IPS-18a (cell line): ENCODE measurements at regions not wholly inside any gene's neighbourhood (a gene's known extent, or its start where the extent isn't known, plus 50 kb on each side); places are given as distances from the start of the nearest gene placed in this dataset.
"Not testable (repeated sequence)": the region's sequence is repeated elsewhere in the genome, so short reads cannot be mapped to it uniquely, and the experiment has no call there.

Experiments
- H3K27ac ChIP-seq: one replicate; pipeline ENCODE4 v1.5.1; 2013; ENCODE audit warnings: low read length
- H3K27me3 ChIP-seq: one replicate; pipeline ENCODE4 v1.6.1; 2013; ENCODE audit warnings: mild to moderate bottlenecking, low read length; ENCODE audit not compliant: control insufficient read depth, insufficient read depth
- H3K36me3 ChIP-seq: one replicate; pipeline ENCODE4 v1.6.1; 2013; ENCODE audit warnings: low read depth, low read length; ENCODE audit not compliant: control insufficient read depth
- H3K4me1 ChIP-seq: one replicate; pipeline ENCODE4 v1.6.1; 2013; ENCODE audit warnings: low read depth, low read length; ENCODE audit not compliant: control insufficient read depth
- H3K4me3 ChIP-seq: one replicate; pipeline ENCODE4 v1.5.1; 2013; ENCODE audit warnings: low read length
- H3K9ac ChIP-seq: one replicate; pipeline ENCODE4 v1.6.1; 2013; ENCODE audit warnings: mild to moderate bottlenecking, low read length, moderate library complexity
- H3K9me3 ChIP-seq: one replicate; pipeline ENCODE4 v1.6.1; 2013; ENCODE audit warnings: low read depth, low read length; ENCODE audit not compliant: control insufficient read depth

DNA sequence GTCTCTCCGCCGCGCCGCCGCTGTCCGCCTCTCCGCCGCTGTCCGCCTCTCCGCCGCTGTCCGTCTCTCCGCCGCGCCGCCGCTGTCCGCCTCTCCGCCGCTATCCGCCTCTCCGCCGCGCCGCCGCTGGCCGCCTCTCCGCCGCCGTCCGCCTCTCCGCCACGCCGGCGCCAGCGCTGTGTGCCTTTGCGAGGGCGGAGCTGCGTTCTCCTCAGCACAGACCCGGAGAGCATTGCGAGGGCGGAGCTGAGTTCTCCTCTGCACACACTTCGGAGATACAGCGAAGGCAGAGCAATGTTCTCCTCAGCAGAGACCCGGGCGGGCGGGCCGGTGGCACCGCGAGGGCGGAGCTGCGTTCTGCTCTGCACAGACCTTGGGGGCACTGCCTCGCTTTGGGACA is 327.4 kb upstream of the PLGLB1 start:
- H3K9me3 ChIP-seq, H3K27me3 ChIP-seq, H3K4me3 ChIP-seq, H3K27ac ChIP-seq, H3K4me1 ChIP-seq, H3K36me3 ChIP-seq, H3K9ac ChIP-seq: not testable (repeated sequence)

DNA sequence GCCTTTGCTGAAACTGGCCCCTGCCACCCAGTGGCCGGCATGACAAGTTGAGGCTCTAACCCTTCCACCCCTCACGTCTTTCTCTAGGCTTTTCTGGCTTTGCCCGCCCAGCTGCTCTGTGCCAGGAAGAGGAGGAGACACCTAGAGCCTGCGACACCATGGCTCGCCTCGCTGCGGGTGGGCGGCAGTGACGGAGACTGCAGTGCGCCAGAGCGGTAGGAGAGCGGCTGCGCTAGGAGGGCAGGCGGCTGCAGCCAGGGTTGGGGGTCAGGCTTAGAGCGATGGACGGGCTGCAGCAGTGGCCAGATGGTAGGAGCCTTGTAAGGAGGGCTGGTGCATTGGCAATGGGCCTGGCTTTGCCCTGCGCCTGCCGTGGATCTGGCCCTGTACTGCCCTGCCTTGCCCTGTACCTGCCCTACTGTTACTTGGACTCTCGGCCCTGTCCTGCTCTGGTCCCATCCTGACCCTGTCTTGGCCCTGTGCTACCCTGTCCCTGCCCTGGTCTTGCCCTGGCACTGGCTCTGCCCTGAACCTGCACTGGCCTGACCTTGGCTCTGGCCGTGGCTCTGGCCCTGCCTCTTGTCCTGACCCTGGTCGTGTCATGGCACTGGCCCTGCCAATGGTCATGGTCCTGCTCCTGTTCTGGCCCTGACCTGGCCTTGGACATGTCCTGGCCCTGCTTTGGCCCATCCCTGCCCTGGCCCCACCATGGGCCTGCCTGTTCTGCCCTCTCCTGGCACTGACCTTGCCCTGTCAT is 330.7 kb upstream of the PLGLB1 start:
- H3K4me3 ChIP-seq, H3K4me1 ChIP-seq, H3K27me3 ChIP-seq, H3K9me3 ChIP-seq, H3K9ac ChIP-seq, H3K36me3 ChIP-seq, H3K27ac ChIP-seq: not testable (repeated sequence)

DNA sequence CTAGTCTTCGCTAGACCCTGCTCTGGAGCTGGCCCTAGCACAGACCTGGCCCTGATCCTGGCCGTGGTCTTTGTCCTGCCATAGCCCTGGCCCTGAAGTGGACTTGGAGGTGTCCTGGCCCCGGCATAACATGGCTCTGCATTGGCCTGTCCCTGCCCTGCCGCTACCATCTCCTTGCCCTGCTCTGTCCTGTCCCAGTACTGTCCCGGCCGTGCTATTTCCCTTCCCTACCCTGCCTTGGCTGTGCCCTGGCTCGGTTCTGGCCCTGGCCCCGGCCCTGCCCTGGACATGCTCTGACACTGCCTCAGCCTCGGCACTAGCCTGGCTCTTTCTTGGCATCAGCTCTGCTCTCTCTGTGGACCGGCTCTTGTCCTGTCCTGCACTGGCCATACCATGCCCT is 331.8 kb upstream of the PLGLB1 start:
- H3K4me1 ChIP-seq, H3K27me3 ChIP-seq, H3K36me3 ChIP-seq, H3K9ac ChIP-seq, H3K27ac ChIP-seq, H3K9me3 ChIP-seq, H3K4me3 ChIP-seq: not testable (repeated sequence)

DNA sequence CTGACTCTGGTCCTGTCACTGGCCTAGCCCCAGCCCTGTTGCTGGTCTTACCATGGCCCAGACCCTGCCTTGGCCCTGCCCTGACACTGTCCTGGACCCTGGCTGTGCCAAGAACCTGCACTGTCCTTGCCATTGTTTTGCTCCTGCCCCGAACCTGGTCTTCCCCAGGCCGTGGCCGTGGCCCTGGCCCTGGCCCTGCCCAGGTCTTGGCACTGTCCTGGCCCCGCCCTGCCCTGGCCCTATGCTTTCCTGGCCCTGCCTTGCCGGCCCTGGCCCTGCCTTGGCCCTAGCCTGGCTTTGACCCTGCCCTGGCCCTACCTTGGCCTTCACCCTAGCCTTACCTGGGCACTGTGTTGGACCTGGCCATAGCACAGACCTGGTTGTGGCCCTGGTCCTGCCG is 332.5 kb upstream of the PLGLB1 start:
- not testable (repeated sequence) for H3K27ac ChIP-seq, H3K9me3 ChIP-seq, H3K36me3 ChIP-seq, H3K27me3 ChIP-seq, H3K4me1 ChIP-seq, H3K4me3 ChIP-seq, H3K9ac ChIP-seq

DNA sequence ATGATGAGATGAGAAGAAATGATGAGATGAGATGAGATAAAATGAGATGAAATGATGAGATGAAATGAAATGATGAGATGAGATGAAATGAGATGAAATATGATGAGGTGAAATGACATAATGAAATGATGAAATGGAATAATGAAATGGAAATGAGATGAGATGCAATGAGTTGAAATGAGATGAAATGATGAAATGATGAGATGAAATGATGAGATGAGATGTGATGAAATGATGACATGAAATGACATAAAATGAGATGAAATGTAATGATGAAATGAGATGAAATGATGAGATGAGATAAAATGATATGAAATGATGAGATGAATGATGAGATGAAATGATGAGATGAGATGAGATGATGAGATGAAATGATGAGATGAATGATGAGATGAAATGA is 338.6 kb upstream of the PLGLB1 start:
- H3K9me3 ChIP-seq, H3K9ac ChIP-seq, H3K4me1 ChIP-seq, H3K27me3 ChIP-seq, H3K36me3 ChIP-seq, H3K27ac ChIP-seq, H3K4me3 ChIP-seq: not testable (repeated sequence)

DNA sequence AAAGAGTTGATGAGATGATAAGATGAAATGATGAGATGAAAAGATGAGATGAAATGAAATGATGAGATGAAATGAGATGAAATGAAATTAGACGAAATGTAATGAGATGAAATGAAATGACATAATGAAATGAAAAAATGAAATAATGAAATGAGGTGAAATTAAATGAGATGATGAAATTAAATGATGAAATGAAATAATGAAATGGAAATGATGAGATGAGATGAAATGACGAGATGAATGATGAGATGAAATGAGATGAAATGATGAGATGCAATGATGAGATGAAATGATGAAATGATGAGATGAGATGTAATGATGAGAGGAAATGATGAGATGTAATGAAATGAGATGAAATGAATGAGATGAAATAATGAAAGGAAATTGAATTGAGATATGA is 339.3 kb upstream of the PLGLB1 start:
- not testable (repeated sequence) for H3K9ac ChIP-seq, H3K4me1 ChIP-seq, H3K27ac ChIP-seq, H3K36me3 ChIP-seq, H3K9me3 ChIP-seq, H3K27me3 ChIP-seq, H3K4me3 ChIP-seq

DNA sequence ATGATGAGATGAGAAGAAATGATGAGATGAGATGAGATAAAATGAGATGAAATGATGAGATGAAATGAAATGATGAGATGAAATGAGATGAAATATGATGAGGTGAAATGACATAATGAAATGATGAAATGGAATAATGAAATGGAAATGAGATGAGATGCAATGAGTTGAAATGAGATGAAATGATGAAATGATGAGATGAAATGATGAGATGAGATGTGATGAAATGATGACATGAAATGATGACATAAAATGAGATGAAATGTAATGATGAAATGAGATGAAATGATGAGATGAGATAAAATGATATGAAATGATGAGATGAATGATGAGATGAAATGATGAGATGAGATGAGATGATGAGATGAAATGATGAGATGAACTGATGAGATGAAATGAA is 340.2 kb upstream of the PLGLB1 start:
- H3K9me3 ChIP-seq, H3K9ac ChIP-seq, H3K4me1 ChIP-seq, H3K27me3 ChIP-seq, H3K27ac ChIP-seq, H3K36me3 ChIP-seq, H3K4me3 ChIP-seq: not testable (repeated sequence)

DNA sequence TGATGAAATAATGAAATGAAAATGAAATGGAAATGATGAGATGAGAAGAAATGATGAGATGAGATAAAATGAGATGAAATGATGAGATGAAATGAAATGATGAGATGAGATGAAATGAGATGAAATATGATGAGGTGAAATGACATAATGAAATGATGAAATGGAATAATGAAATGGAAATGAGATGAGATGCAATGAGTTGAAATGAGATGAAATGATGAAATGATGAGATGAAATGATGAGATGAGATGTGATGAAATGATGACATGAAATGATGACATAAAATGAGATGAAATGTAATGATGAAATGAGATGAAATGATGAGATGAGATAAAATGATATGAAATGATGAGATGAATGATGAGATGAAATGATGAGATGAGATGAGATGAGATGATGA is 342.7 kb upstream of the PLGLB1 start:
- not testable (repeated sequence) for H3K27ac ChIP-seq, H3K27me3 ChIP-seq, H3K9me3 ChIP-seq, H3K4me3 ChIP-seq, H3K4me1 ChIP-seq, H3K9ac ChIP-seq, H3K36me3 ChIP-seq

DNA sequence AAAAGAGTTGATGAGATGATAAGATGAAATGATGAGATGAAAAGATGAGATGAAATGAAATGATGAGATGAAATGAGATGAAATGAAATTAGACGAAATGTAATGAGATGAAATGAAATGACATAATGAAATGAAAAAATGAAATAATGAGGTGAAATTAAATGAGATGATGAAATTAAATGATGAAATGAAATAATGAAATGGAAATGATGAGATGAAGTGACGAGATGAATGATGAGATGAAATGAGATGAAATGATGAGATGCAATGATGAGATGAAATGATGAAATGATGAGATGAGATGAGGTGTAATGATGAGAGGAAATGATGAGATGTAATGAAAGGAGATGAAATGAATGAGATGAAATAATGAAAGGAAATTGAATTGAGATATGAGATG is 343.4 kb upstream of the PLGLB1 start:
- H3K9ac ChIP-seq, H3K4me1 ChIP-seq, H3K4me3 ChIP-seq, H3K36me3 ChIP-seq, H3K27ac ChIP-seq, H3K27me3 ChIP-seq, H3K9me3 ChIP-seq: not testable (repeated sequence)

DNA sequence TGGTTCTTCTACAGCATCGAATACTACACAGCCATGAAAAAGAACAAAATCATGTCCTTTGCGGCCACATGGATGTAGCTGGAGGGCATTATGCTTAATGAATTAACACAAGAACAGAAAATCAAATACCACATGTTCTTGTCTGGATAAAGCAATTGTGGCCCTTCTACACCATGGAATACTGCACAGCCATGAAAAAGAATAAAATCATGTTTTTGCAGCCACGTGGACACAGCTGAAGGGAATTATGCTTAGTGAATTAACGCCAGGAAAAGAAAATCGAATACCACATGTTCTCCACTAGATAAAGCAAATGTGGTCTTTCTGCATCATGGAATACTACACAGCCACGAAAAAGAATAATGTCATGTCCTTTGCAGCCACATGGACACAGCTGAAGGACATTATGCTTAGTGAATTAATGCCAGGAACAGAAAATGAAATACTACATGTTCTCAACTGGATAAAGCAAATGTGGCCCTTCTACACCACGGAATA is 361.8 kb upstream of the PLGLB2 start:
- not testable (repeated sequence) for H3K27ac ChIP-seq, H3K9ac ChIP-seq, H3K9me3 ChIP-seq, H3K4me3 ChIP-seq, H3K36me3 ChIP-seq, H3K27me3 ChIP-seq, H3K4me1 ChIP-seq

DNA sequence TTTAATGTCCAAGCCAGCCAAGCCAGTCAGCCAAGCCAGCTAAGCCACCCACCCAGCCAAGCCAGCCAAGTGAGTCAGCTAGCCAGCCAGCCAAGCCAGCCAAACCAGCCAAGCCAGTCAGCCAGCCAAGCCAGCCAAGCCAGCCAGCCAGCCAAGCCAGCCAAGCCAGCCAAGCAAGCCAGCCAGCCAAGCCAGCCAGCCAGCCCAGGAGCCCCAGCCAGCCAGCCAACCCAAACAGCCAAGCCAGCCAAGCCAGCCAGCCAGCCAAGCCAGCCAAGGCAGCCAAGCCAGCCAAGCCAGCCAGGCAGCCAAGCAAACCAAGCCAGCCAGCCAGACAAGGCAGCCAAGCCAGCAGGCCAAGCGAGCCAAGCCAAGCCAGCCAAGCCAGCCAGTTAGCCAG is 352.1 kb upstream of the PLGLB2 start:
- H3K27ac ChIP-seq, H3K4me1 ChIP-seq, H3K27me3 ChIP-seq, H3K9me3 ChIP-seq, H3K36me3 ChIP-seq, H3K9ac ChIP-seq, H3K4me3 ChIP-seq: not testable (repeated sequence)

DNA sequence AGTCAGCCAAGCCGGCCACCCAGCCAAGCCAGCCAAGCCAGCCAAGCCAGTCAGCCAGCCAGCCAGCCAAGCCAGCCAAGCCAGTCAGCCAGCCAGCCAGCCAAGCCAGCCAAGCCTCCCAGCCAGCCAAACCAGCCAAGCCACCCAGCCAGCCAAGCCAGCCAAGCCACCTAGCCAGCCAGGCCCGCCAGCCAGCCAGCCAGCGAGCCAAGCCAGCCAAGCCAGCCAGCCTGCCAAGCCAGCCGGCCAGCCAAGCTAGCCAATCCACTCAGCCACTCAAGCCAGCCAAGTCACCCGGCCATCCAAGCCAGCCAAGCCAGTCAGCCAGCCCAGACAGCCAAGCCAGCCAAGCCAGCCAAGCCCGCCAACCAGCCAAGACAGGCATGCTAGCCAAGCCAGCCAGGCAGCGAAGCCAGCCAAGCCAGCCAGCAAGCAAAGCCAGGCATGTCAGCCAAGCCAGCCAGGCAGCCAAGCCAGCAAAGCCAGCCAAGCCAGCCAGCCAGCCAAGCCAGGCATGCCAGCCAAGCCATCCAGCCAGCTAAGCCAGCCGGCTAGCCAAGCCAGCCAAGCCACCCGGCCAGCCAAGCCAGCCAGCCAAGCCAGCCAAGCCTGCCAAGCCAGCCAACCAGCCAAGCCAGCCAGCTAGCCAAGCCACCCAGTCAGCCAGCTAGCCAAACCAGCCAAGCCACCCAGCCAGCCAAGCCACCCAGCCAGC is 351.2 kb upstream of the PLGLB2 start:
- H3K27me3 ChIP-seq, H3K9ac ChIP-seq, H3K27ac ChIP-seq, H3K4me1 ChIP-seq, H3K36me3 ChIP-seq, H3K9me3 ChIP-seq, H3K4me3 ChIP-seq: not testable (repeated sequence)
